Stimulated activated CD4-positive, alpha-beta T cell treated with anti-CD3 and anti-CD28 coated beads, Interleukin-1b, Interleukin-23, amount 100 ng/mL, for 1 hour (primary cell): ENCODE measurements at regions not wholly inside any gene's neighbourhood (a gene's known extent, or its start where the extent isn't known, plus 50 kb on each side); places are given as distances from the start of the nearest gene placed in this dataset.

ENCODE experiments used
- DNase-seq, 2 donors: peaks; one replicate each; pipeline ENCODE4 v3.0.0-alpha.2; 2020; ENCODE audit warnings: low read depth in 2 of 2

DNA sequence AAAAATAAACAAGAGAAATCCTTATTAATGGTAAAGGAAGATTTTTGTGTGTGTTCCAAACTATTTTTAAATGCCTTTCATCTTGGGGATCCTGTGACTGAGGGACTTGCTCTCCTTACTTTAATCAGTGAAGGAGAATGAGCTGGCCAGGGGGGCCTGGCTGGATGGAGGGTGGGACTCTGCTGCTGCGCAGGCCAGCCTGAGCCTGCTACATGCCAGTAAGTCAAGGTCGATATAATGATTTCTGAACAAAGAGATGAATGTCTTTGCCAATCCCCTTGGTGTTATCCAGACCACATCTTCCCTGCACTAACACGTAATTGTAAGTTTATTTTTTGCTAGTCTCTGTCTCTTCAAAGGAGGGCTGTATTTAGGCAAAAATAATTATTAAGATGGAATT is 1679.2 kb upstream of the TENM3 start:
- DNase-seq = no peak

DNA sequence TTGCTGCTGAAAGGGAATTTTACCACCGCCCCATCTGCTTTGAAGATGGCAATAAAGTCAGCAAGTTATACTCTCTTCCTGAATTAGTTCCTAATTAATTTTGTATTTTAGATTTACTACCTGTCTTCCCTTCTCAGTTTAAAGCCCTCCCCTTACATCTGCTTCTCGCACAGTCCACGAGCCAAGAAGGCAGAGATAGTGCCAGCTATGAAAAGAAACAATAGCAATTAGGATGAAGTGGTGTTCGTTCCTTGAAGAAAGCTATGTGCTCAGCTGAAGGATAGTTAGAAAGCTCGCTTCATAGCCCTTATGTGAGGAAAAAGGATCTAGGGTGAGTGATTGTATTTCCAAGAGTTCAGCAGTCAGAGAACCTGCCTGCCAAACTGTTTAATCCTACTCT is 1678.8 kb upstream of the TENM3 start:
- no peak for DNase-seq

DNA sequence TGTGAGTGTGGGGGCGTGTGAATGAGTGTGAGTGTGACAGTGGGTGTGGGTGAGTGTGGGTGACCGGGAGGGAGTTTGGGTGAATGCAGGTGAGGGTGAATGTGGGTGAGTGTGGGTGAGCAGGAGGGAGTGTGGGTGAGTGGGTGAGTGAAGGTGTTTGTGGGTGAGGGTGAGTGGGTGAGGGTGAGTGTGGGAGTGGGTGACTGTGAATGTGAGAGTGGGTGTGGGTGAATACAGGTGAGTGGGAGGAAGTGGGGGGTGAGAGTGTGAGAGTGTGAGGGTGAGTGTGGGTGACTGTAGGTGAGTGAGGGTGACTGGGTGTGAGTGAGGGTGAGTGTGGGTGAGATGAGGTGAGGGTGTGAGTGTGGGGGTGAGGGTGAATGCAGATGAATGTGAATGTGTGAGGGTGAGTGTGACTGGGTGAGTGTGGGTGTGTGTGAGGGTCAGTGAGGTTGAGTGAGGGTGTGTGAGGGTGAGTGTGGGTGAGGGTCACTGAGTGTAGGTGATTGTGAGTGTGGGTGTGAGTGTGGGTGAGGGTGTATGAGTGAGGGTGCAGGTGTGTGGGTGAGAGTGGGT is 1677.3 kb upstream of the TENM3 start:
- no peak for DNase-seq

DNA sequence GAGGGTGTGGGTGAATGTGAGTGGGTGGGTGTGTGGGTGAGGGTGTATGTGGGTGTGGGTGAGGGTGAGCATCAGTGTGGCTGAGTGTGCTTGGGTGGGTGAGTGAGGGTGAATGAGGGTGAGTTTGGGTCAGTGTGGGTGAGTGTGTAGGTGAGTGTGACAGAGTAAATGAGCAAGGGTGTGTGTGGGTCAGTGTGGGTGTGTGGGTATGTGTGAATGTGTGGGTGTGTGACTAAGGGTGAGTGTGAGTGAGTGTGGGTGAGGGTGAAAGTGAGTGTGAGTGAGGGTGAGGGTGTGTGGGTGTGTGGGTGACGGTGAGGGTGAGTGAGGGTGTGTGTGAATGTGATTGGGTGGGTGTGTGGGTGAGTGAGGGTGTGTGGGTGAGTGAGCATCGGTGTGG is 1676.7 kb upstream of the TENM3 start:
- DNase-seq = no peak

DNA sequence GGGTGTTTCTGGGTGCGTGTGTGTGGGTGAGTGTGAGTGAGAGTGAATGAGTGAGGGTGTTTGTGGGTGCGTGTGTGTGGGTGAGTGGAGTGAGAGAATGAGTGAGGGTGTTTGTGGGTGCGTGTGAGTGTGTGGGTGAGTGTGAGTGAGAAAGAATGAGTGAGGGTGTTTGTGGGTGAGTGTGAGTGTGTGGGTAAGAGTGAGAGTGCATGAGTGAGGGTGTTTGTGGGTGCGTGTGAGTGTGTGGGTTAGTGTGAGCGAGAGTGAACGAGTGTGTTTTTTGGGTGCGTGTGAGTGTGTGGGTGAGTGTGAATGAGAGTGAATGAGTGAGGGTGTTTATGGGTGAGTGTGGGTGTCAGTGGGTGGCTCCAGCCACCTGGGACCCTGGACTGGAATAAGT is 1676.1 kb upstream of the TENM3 start:
- no peak for DNase-seq

DNA sequence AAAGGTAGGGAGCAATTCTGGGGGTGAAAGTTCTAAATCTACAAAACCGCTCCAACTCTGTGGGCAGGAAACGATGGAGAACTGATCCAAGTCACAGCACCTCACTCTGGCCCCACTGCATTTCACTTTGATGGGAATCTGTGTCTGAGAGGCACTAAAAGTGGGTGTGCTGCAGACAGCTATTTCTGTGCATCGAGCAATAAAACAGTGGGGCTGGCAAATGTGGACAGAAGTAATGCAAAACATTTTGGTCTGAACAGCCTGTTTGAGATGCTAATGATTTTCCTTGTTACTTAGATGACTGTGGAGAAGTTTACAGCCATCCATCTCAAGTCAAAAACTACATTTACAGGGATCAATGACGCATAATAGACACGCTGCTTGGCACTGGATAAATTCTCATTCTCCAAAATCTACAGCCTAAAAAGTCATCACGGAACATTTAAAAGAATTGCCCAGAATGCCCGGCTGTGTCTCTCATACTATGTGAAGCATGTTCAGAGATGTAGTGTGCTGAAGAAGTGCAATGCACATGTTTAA is 1671.6 kb upstream of the TENM3 start:
- no peak for DNase-seq

DNA sequence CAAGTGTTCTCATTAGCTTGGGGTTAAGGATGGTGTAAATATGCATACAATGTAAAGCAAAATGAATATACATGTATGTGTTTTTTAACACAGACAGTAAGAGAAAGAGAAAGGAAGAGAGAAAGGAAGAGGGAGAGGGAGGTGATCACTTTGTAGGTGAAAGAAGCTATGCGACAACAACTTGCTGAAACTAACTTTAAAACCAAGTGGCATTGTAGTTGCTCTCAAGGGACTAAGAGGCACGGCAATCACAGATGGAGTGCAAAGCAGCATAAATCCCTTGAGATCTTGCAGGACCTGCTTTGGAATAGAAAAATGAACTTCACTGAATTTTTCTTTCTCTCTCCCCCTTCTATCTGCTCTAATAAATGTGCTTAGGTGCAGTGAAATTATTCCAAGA is 1665.0 kb upstream of the TENM3 start:
- DNase-seq = no peak

DNA sequence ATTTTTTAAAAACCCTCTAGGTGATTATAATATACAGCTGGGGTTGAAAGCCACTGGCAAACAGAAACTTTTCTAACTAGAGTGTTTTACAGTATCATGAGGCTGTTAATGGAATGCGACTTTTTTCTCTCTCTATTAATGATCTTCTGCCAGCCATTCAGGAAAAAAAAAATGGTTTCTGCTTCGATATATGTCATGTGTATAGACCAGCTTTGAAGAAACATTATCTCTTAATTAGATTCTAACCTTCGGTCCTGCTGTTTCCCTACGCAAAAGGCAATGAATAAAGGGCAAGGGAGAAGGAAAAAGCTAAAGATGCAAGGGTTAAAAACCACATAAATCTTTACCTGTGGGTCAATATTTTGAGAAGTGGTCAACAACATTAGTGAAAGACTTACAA is 1662.1 kb upstream of the TENM3 start:
- no peak for DNase-seq

DNA sequence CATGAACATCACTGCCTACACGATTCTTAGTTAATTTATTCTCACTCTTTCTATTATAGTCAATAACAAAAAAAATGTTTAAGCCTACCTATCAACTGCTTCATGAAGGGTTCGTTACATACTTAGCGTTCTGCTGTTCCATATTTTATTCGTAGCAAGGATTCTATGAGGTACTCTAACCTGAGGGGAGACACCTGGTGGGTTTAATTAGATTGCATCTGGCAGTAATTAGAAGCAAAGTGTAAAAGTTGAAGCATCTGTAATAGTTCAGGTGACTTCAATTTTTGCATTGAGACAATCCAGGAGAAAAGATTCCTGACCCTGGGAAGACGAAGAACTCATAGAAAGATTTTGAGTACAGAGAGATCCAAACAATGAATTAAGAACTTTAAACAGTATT is 1655.8 kb upstream of the TENM3 start:
- no peak for DNase-seq

DNA sequence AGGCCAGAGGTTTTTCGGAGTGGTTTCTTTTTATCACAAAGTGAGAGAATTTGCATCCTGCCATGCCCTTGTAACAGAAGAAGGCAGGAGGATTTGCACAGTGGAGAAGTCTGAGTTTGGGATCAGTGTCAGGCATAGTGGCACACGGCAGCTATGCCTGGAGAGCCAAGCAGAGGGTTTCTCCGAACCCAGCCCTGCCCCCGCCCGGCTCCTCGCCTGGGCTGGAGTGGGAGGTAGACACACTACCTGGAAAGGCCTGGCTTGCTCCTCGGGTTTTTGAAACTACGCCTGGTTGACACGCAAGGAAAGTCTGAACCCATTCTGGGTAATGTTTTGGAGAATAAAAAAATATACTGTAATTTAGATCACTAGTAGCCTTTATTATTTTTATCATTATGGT is 1653.6 kb upstream of the TENM3 start:
- DNase-seq = no peak

DNA sequence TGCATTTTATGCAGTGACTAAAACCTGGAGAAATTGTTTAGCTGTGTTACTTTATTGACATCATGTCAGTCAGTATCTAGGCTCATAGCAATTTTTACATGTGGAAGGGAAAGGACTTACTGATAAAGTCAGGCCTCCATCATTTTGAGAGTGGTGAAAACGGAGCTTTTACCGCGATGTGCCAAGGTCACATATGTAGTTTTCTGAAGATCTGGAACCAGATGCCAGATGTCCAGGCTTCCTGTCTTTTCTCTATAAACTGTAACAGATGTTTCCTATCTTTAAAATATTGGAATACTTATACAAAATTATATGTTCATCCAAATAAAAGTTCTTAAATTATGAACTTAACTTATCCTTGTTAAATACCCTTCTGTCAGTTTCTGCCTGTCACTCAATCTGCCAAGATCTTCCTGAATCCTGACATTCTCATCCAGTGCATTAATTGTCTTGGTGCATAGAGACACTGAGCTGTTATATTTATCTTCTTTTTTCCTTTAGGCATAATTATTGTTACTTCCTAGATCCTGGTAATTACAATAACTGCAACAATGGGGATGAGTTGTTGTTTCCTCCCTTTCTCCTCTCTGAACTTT is 1646.2 kb upstream of the TENM3 start:
- no peak for DNase-seq

DNA sequence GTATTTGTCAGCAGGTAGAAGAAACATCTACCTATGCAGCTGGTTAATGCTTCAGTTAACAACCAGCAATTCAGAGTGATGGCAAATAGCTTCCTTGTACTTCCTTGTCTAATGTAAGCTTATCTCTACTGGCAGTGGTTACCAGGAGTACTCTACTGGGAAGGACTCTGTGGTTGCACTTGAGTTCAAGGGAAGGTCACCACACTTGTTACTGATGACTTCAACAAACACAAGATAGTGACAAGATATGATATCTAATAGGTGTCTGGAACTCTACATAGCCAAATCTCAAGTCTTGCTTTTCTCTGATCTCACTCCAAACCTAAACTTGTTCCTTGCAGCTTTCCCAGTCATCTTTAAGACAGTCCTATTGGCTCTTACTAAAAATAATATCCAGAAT is 1644.9 kb upstream of the TENM3 start:
- DNase-seq = no peak

DNA sequence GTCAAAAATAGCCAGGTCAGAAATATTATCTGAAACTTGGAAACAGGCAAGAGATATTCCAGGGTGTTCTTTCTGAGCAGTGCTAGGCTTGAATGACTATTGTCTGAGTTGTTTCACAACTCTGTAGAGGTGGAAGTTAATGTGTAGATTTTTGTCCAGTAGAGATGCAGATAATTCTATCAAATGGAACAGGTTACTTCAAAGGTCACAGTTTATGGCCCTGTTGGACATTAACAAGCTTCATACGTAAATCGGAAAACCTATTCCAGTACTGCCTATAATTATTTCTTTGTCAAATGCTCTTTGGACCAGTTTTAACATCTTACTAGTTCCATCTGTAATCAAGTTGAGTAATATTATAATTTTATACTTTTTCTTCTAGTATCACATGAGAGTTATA is 1639.4 kb upstream of the TENM3 start:
- DNase-seq = no peak

DNA sequence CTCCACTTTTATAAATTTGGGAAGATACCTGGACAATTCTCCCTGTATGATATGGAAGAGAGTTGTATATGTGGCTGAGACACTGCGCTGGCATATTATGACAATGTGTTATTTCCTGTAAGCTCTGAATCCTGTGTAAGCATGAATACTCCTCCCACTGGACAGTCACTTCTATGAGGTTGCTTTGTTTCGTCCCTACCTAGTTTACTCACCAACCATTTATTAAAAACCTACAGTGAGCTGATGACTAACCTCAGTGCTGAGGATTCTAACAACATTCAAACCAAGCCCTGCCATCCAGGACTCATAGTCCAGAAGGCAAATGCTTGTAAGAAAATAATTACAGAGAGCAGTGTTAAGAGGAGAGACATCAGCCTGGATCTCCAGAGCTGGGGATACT is 1632.9 kb upstream of the TENM3 start:
- DNase-seq = no peak

DNA sequence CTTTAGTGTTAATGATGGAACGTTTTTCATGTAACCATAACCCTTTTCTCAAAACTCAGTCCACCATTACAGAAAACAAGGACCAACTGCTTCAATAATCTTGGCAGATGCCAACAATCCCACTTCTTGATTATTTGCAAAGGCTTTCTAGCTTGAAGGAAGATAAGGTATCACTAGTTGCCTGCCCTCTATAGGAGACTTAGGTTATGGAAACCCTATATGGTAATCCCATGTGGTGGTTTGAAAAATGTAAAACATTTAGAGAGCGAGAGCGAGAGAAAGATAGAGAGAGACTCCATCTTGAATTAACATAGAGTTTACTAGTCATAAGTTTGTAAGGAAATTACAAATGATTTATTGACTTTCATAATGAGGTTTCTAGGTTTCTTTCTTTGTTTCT is 1627.5 kb upstream of the TENM3 start:
- no peak for DNase-seq

DNA sequence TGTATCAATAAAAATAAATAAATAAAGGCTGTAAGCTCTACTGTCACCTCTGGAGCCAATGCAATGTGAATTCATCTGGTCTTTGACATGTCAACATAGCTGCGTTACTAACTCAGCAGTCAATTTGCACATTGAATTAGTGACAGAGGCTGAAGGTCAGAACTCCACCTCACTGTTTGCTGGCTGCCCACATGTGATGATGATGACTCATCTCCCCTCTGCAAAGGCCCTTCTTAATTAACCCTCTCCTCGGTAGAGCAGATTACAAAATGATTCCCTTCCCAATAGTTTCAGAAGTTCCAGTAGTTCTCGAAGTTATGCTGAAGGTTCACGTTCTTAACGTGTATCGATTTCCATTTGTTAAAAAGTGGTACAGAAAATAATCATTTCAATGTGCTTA is 1626.0 kb upstream of the TENM3 start:
- DNase-seq = no peak

DNA sequence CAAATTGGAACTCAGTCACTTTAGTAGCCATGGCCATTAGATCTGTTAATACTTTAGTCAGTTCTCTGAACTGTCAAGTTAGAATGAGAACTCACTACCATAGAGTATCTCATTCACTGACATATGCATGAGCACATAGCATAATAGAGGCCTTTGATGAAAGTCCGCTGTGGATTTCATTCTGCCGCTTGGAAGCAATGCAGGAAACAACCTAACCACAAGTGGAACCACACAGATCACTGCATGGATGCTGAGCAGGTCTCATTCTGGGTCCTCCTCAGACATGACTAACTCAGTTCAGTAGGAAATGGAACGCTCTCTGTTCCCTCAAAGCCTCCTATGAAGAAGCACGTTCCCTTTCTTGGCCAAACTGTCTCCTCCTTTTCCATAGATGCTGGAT is 1624.8 kb upstream of the TENM3 start:
- no peak for DNase-seq

DNA sequence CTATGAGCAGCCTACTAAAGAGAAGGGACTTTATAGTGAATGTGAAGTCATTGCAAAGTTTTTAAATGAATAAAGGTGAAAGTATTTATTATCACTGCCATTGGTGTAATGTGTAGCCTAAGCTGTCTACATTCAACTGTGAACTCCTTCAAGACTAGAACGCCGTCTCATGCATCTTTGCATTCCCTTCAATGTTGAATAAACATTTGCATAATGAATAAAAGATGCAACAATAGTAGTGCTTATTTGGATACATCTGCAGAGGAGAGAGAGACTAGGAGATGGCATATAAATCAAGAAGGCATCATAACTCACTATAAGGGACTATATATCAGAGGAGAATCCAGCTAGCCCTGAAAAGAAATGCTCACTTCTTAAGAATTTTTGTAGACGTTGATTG is 1623.8 kb upstream of the TENM3 start:
- no peak for DNase-seq

DNA sequence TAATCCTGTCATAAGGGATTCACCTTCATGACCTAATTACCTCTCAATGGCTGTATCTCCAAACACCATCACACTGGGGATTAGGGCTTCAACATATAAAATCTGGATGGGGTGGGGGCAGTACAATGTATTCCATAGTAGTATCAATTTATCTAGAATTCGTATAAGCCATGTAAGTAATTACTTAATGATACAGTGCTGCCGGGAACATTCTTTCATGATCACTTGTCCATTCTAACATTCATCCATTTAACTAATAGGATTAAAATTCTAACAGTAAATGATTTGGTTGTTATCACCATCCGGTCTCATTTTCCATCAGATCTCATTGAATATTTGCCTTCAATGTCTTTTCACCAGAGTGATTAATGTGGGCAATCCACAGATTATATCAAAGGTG is 1620.9 kb upstream of the TENM3 start:
- DNase-seq = no peak

DNA sequence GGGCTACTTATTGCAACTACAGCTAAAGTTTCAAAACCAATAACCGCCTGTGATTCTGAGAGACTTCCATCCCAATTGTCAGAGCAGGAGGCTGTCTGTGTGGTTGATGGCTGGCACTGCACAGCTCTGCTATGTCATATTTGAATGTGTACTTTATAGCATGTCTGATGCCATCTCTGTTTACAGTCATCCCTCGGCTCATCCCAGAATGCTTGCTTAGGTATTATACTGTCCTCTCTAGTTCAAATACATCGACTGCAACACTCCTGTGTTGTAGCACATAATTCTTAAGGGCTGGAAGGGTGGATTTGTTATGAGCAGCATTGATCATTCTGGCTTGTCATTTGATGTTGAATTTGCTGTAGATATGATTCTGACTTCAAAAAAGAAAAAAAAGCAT is 1617.5 kb upstream of the TENM3 start:
- no peak for DNase-seq

DNA sequence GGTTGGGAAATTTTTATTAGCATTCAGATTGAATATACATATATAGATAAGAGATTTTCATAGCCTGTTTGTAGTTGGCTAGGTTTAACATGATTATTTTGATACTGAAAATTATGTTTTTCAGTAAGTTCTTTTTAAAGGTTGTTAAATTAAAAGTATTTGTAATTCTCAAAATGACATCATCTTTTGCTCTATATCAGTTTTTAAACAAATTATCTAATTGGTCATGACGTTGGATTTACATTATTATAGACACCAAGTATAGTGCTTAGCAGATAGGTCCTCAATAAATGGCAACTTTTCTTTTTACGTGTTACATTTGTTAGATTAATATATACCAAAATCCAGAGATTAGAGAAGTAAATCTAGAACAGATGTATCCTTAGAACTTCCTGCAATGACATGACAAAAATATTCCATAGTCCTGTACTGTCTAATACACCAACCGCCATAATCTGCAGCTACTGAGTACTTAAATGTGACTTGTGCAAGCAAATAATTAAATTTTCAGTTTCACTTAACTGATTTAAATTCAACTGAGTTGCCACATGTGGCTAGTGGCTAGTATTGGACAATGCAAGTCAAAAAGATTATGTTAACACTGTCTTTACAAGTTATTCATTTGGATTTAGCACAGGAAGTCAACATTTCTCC is 1613.1 kb upstream of the TENM3 start:
- no peak for DNase-seq

DNA sequence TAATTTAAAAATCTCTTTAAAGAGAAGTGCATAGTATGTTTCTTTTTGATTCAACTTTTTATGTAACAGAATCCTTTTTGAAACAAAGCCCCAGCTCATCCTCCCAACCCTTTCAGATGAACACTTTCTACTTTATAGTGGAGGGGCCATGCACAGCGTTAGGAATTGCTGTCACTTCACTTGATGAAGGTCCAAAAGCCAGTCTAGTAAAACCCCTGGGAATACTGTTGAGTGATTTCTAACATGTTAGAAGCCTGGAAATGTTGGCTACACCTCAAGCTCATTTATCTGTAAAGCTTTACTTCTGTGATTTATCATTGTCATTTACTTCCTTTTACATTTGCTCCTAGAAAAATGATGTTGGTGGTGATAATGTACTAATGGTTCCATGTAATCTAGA is 1608.9 kb upstream of the TENM3 start:
- no peak for DNase-seq

DNA sequence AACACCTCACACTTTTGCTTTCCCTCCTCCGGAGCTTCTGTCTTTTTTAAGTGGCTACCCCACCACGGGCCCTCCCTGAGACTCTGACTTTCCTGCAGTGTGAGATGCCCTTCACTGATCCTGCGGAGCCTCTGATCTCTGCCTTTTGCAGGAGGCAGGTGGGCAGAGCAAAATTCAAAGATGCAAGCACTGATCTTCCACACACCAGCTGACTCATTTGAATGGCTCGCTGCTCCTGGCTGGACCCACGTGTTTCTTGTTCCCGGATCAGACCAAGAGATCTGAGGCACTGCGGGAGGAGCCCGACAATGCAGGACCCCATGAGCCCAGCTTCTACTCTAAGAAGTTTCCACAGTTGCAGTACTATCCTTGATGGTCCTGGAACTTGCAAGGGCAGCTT is 1607.9 kb upstream of the TENM3 start:
- no peak for DNase-seq
